ENCODE measurements at regions not wholly inside any gene's neighbourhood (a gene's known extent, or its start where the extent isn't known, plus 50 kb on each side); places are given as distances from the start of the nearest gene placed in this dataset.

DNA sequence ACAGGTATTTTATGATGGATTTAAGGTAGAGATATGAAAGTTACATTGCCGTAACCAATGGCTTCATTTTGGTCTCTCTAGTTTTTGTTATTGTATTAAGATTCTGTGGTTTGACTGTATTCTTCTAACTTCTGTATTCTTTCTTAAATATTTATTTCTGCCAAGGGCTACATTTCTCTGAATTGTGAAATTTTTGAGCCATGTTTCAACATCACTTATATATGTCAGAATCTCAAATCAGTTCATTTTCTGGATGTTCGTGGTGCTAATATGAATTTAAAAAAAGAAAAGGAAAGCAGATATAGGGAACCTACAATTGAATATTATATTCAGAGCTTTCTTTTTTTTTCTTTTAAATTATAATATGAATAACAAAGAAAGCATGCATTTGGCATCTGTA, 142.7 kb downstream of the ANXA1 start:
- TF ChIP-seq EZH2 (IDR thresholded peaks at IDR 0.05) (no peak), POLR2AphosphoS5 (IDR thresholded peaks at IDR 0.05; ENCODE audit: borderline replicate concordance, low read depth, low read length) (no peak)
